Activated CD4-positive, alpha-beta T cell treated with anti-CD3 and anti-CD28 coated beads, Interleukin-2, Interleukin-4, amounts not matched to agents 100 ng/mL and 50 ng/mL, durations not matched to agents 16 hours and 8 hours (primary cell): ENCODE measurements at regions not wholly inside any gene's neighbourhood (a gene's known extent, or its start where the extent isn't known, plus 50 kb on each side); places are given as distances from the start of the nearest gene placed in this dataset.
"Not testable (repeated sequence)": the region's sequence is repeated elsewhere in the genome, so short reads cannot be mapped to it uniquely, and the experiment has no call there.

Experiments used
- DNase-seq: peaks from one replicate; pipeline ENCODE4 v3.0.0-alpha.2; 2020; ENCODE audit warnings: low spot score

GRCh38 chr2:142575561-142575960, 301.9 kb upstream of the KYNU start:
- no peak for DNase-seq

- DNase-seq = no peak
Observed at GRCh38 chr2:142574388-142574787, 303.1 kb upstream of the KYNU start.

DNA sequence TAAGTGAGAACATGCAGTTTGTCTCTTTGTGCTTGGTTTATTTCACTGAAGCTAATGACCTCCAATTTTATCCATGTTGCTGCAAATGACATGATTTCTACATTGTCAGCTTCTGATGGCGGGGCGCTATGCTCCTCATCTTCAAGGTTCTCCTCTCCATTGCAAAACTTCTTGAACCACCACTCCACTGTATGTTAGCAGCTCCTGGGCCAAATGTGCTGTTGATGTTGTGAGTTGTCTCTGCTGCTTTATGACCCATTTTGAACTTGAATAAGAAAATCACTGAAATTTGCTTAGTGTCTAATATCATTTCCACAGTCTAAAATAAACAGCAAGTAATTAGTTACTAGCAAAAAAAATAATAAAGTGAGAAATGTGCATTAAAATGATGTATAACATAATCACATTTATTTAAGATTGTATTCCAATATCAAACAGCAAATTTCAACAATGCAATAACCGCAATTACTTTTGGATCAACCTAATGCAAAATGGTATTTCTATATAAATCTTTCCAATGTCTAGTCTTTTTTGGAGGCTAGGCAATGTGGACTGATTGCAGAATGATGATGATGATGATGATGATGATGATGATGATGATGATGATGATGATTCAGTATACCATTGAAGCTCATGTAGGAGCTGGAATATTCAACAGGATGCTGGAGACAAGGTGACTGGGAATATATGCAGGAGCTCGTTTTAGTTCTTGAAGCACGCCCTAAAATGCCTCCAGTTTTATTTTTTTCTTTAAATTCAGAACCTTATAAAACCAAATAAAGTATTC, 304.9 kb upstream of the KYNU start:
- no peak for DNase-seq

GRCh38 chr2:142571934-142572333, 305.5 kb upstream of the KYNU start:
- DNase-seq = no peak

GRCh38 chr2:142562900-142563299, 314.6 kb upstream of the KYNU start:
- DNase-seq = no peak

GRCh38 chr2:142561656-142562055, 315.8 kb upstream of the KYNU start:
- DNase-seq = no peak

DNA sequence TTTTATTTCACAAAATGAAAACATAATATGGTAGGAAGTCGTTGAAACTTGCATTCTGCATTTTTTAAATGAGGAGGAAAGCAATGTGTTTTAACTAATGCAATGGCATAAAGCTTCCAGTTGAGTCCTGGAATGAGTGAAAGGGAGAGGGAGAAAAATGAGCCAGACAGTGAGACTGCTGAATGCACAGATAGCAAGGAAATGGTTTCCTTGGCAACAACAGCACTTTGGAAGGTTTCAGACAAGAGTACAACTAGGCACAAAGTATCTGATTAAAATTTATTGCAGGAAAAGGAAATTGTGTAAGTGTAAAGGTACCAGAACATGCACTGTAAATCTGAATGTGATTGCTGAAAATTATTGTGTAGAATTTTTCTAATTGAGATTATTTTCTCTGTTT, 320.1 kb upstream of the KYNU start:
- no peak for DNase-seq

GRCh38 chr2:142545999-142546398, 331.5 kb upstream of the KYNU start:
- not testable (repeated sequence) for DNase-seq

GRCh38 chr2:142545036-142545435, 332.4 kb upstream of the KYNU start:
- DNase-seq = no peak

DNA sequence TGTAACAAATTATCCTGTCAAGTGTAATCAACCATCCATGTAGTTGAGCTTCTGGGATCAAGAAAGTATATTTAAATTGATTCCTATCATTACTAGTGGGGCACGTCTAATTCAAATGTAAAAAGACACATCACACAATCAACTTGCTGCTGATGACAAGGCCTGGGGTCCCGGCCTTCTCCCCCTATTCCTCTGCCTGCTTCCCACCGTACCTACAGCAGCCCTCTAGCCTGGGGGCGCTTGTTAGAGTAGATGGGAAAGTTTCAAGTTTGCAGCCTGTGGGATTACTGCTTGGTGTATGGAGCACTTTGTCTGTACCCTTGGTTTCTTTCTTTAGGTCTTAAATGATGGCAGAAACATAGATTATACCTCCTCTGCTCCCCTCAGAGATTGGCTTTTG, 333.3 kb upstream of the KYNU start:
- no peak for DNase-seq

- no peak for DNase-seq
Observed at GRCh38 chr2:142542431-142542910, 335.0 kb upstream of the KYNU start.

GRCh38 chr2:142536966-142537365, 340.5 kb upstream of the KYNU start:
- no peak for DNase-seq

- DNase-seq = no peak
Observed at GRCh38 chr2:142536492-142536891, 341.0 kb upstream of the KYNU start.

- no peak for DNase-seq
Observed at GRCh38 chr2:142535311-142535710, 342.2 kb upstream of the KYNU start.

DNA sequence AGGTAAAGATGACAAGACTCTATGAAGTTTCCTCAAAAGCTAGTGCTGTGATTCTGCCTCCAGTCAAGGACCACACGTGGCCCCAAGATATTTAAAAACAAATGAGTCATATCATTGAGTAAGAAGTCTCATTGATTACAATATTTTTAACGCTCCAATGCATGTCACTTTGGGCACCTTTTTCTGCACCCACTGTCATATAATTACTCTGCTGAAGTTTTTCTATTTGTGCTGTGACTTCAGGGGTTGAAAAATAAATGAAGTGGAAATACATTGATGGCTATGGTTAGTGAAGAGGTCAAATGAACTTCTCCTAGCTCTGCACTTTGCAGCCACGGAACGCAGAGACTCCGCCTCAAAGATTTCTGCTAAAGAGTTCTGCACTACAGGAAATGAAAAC, 344.3 kb upstream of the KYNU start:
- DNase-seq = no peak

GRCh38 chr2:142531377-142531776, 346.1 kb upstream of the KYNU start:
- DNase-seq = no peak

DNA sequence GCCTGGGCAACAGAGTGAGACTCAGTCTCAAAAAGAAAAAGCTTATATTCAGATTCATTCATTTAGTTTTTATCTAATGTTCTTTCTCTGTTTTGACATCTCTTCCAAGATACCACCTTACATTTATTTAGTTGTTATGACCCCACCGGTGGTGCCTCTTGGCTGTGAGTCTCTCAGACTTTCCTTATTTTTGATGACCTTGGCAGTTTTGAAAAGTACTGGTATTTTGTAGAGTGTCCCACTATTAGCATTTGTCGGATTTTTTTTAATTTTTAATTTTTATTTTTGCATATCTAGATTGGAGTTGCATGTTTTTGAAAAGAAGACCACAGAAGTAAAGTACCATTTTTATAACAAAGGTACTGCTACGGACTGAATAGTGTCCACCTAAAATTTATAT, 351.7 kb upstream of the KYNU start:
- DNase-seq = no peak

- DNase-seq = no peak
Observed at GRCh38 chr2:142521492-142521891, 356.0 kb upstream of the KYNU start.

DNA sequence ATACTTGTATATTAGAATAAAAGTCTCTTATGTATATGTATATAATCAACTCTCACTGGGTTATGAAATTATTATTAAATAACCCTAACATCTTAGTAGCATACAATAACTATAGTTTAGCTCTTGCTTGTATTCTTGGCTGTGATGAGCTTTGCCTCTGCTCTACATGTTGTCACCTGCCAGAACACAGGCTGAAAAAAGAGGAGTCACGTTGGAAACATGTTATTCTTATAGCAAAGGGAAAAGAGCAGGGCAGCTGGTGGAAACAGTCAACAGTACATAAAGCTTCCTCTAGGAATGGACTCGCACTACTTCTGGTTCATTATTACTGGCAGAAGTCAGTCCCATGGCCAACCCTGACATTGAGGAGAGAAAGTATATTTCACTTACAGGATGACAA, 362.0 kb upstream of the KYNU start:
- no peak for DNase-seq

- no peak for DNase-seq
Observed at GRCh38 chr2:142509401-142509800, 368.1 kb upstream of the KYNU start.

DNA sequence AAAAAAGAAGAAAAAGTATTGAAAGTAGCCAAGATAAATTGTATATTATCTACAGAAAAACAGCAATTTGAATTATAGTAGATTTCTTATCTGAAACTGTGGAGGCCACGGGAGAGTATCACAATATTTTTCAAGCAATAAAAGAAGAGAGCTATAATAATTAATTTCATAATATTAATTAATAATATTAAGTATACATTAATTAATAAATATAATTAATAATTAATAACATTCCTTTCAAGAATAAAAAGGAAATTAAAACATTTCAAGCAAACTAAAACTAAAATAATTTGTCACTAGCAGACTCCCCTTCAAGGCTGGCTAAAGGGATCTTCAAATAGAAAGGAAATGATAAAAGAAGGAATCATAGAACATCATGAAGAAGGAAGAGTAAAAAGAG, 372.7 kb upstream of the KYNU start:
- DNase-seq = no peak

DNA sequence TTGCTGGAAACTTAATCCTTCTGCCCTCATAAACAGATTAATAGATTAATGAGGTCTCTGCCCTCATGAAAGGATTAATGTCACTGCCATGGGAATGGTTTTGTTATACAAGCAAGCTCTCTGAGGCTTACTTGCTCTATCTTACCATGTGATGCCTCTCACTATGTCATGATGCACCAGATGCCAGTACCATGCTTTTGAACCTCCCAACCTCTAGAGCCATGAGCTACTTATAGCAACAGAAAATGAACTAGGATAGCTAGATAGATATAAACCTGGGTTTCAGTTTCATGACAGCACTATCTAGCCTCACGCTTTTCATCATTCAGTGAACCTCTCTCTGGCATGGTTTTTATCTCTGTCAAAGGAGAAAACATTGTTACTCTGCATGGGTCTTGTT, 371.6 kb upstream of the LRP1B start:
- no peak for DNase-seq

- no peak for DNase-seq
Observed at GRCh38 chr2:142495141-142495540, 364.3 kb upstream of the LRP1B start.

GRCh38 chr2:142489631-142490030, 358.8 kb upstream of the LRP1B start:
- DNase-seq = not testable (repeated sequence)
